WTC11 (cell line): ENCODE measurements at regions not wholly inside any gene's neighbourhood (a gene's known extent, or its start where the extent isn't known, plus 50 kb on each side); places are given as distances from the start of the nearest gene placed in this dataset.

ENCODE experiments used
- ATAC-seq: fragments of 200-7000 bp; cut with Tn5 transposase; 2 replicates; pipeline ENCODE4 v1.10.0; 2021; ENCODE audit warnings: mild to moderate bottlenecking, moderate library complexity
- CTCF ChIA-PET: fragments of 300-600 bp; sonication (Branson Sonifier 250); formaldehyde crosslinking; loops from one replicate; lab custom pipeline; 2021; ENCODE audit warnings: antibody characterized with exemption; lab: Charles Lee
- POLR2A ChIA-PET: fragments of 350-600 bp; sonication (Branson Sonifier 250); formaldehyde crosslinking; loops from one replicate; lab custom pipeline; 2021; ENCODE audit warnings: antibody characterized with exemption; lab: Charles Lee
- DNase-seq: peaks from one replicate; pipeline ENCODE4 v3.0.0; 2021; ENCODE audit warnings: low spot score
- H3K27ac Mint-ChIP-seq: 2 replicates; pipeline ENCODE4 v1.8.0; 2021; ENCODE audit warnings: mixed read lengths
- H3K27me3 Mint-ChIP-seq: 2 replicates; pipeline ENCODE4 v1.8.0; 2021; ENCODE audit warnings: low read depth, mild to moderate bottlenecking, moderate library complexity, mixed read lengths
- H3K36me3 Mint-ChIP-seq: 2 replicates; pipeline ENCODE4 v1.8.0; 2021; ENCODE audit warnings: mixed read lengths
- H3K4me1 Mint-ChIP-seq: 2 replicates; pipeline ENCODE4 v1.8.0; 2022; ENCODE audit warnings: mixed read lengths
- H3K4me3 Mint-ChIP-seq: 2 replicates; pipeline ENCODE4 v1.8.0; 2021; ENCODE audit warnings: mild to moderate bottlenecking, moderate library complexity, mixed read lengths
- H3K9me3 Mint-ChIP-seq: 2 replicates; pipeline ENCODE4 v1.8.0; 2021; ENCODE audit warnings: mixed read lengths
- ATF2 ChIP-seq: sonication (generic); formaldehyde crosslinking; IDR thresholded peaks from 2 replicates; pipeline ENCODE4 v1.8.1; 2022; ENCODE audit warnings: low read depth, missing genetic modification reagents, borderline replicate concordance
- CREM ChIP-seq: sonication (generic); formaldehyde crosslinking; IDR thresholded peaks from 2 replicates; pipeline ENCODE4 v1.8.1; 2022; ENCODE audit warnings: mild to moderate bottlenecking, missing genetic modification reagents, moderate library complexity
- CTCF ChIP-seq: fragments of 200-600 bp; IDR thresholded peaks from 2 replicates; pipeline ENCODE4 v1.8.0; 2022; ENCODE audit warnings: antibody characterized with exemption
- E2F4 ChIP-seq: sonication (generic); formaldehyde crosslinking; IDR thresholded peaks from 2 replicates; pipeline ENCODE4 v1.8.1; 2022; ENCODE audit warnings: low read depth, mild to moderate bottlenecking, moderate library complexity, missing genetic modification reagents, borderline replicate concordance
- ELF4 ChIP-seq: sonication (generic); formaldehyde crosslinking; IDR thresholded peaks from 2 replicates; pipeline ENCODE4 v1.8.1; 2022; ENCODE audit warnings: low read depth, mild to moderate bottlenecking, moderate library complexity, missing genetic modification reagents
- EMX1 ChIP-seq: fragments of 250-450 bp; sonication (Bioruptor Pico); IDR thresholded peaks from 2 replicates; pipeline ENCODE4 v1.8.0; 2021; ENCODE audit warnings: mild to moderate bottlenecking
- FOXJ3 ChIP-seq: sonication (generic); formaldehyde crosslinking; IDR thresholded peaks from 2 replicates; pipeline ENCODE4 v1.9.0; 2021; ENCODE audit warnings: missing genetic modification reagents, mild to moderate bottlenecking, borderline replicate concordance
- KAT7 ChIP-seq: sonication (generic); formaldehyde crosslinking; IDR thresholded peaks from 2 replicates; pipeline ENCODE4 v1.8.1; 2023; ENCODE audit warnings: missing genetic modification reagents, mild to moderate bottlenecking, borderline replicate concordance
- NR1H2 ChIP-seq: sonication (generic); formaldehyde crosslinking; IDR thresholded peaks from 2 replicates; pipeline ENCODE4 v1.9.0; 2021; ENCODE audit warnings: mild to moderate bottlenecking, moderate library complexity, missing genetic modification reagents
- OVOL2 ChIP-seq: fragments of 250-450 bp; sonication (Bioruptor Pico); IDR thresholded peaks from 2 replicates; pipeline ENCODE4 v1.9.0; 2021; ENCODE audit warnings: mild to moderate bottlenecking, borderline replicate concordance
- RELA ChIP-seq: sonication (generic); formaldehyde crosslinking; IDR thresholded peaks from 2 replicates; pipeline ENCODE4 v1.8.1; 2022; ENCODE audit warnings: missing genetic modification reagents, mild to moderate bottlenecking, borderline replicate concordance
- TCF7 ChIP-seq: sonication (generic); formaldehyde crosslinking; IDR thresholded peaks from 2 replicates; pipeline ENCODE4 v1.8.0; 2022; ENCODE audit warnings: mild to moderate bottlenecking, low read depth, missing genetic modification reagents, moderate library complexity
- ZNF219 ChIP-seq: sonication (generic); formaldehyde crosslinking; IDR thresholded peaks from 2 replicates; pipeline ENCODE4 v1.8.0; 2023; ENCODE audit warnings: missing genetic modification reagents, mild to moderate bottlenecking, borderline replicate concordance
- ZNF263 ChIP-seq: sonication (generic); formaldehyde crosslinking; IDR thresholded peaks from 2 replicates; pipeline ENCODE4 v1.8.1; 2022; ENCODE audit warnings: low read depth, mild to moderate bottlenecking, moderate library complexity, missing genetic modification reagents
- ZNF317 ChIP-seq: sonication (generic); formaldehyde crosslinking; IDR thresholded peaks from 2 replicates; pipeline ENCODE4 v1.8.1; 2023; ENCODE audit warnings: low read depth, mild to moderate bottlenecking, moderate library complexity, missing genetic modification reagents, borderline replicate concordance
- ZNF396 ChIP-seq: fragments of 250-450 bp; sonication (Bioruptor Pico); IDR thresholded peaks from 2 replicates; pipeline ENCODE4 v1.8.0; 2021; ENCODE audit warnings: mild to moderate bottlenecking, moderate library complexity, borderline replicate concordance
- ZSCAN18 ChIP-seq: fragments of 250-450 bp; sonication (Bioruptor Pico); IDR thresholded peaks from 2 replicates; pipeline ENCODE4 v2.1.2; 2022; ENCODE audit warnings: mild to moderate bottlenecking, moderate library complexity

GRCh38 chr1:219120624-219121544, 52.8 kb upstream of the LYPLAL1 start:
- ChIA-PET CTCF (no interaction called here), POLR2A (no interaction called here)
- TF ChIP-seq ATF2 (CRISPR knock-in tag) (no peak), EMX1 (CRISPR knock-in tag) (no peak), ZNF263 (CRISPR knock-in tag) (no peak), OVOL2 (CRISPR knock-in tag) (no peak), ZNF317 (CRISPR knock-in tag) (no peak), CREM (CRISPR knock-in tag) (no peak), ZNF219 (CRISPR knock-in tag) (no peak), FOXJ3 (CRISPR knock-in tag) (no peak), TCF7 (CRISPR knock-in tag) (no peak), KAT7 (CRISPR knock-in tag) (no peak), NR1H2 (CRISPR knock-in tag) (no peak), RELA (CRISPR knock-in tag) (no peak), ELF4 (CRISPR knock-in tag) (no peak)
- no peaks in the 10 kb centered on the region for H3K27me3 Mint-ChIP-seq
- no peak for ATAC-seq
- no peak for DNase-seq
- no peaks in the 10 kb centered on the region; the same call in 1 of the 2 replicates for H3K9me3 Mint-ChIP-seq
- H3K4me1 Mint-ChIP-seq, result peaks cover 11% of the 10 kb centered on the region
- H3K36me3 Mint-ChIP-seq, result no peaks in the 10 kb centered on the region
- H3K4me3 Mint-ChIP-seq, result no peak overlapping the region
- H3K27ac Mint-ChIP-seq, result no peak overlapping the region

DNA sequence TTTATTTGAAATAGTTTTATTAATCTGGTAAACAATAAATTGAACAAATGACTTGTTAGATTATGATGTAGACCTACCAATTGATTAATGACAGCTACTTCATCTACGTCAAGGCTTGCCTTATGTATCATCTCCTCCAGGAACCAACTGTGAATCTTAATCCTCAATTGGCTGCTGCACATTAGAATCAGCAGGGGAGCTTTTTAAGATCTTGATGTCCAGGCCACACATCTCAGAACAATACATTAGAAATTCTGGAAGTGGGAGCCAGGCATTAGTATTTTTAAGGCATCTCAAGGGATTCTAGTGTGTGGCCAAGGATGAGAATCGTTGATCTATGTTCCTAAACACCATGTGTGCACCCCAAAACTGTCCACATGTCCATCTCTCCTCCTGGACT, 52.0 kb upstream of the LYPLAL1 start:
- Mint-ChIP-seq H3K4me3 (no peak overlapping the region), H3K27ac (no peak overlapping the region), H3K4me1 (peaks cover 11% of the 10 kb centered on the region), H3K9me3 (no peaks in the 10 kb centered on the region), H3K27me3 (no peaks in the 10 kb centered on the region), H3K36me3 (no peaks in the 10 kb centered on the region)
- ChIA-PET CTCF (no interaction called here), POLR2A (no interaction called here)
- no peak for ATAC-seq
- DNase-seq, result no peak
- TF ChIP-seq E2F4 (CRISPR knock-in tag) (no peak), CTCF (no peak), ZSCAN18 (CRISPR knock-in tag) (no peak), ZNF219 (CRISPR knock-in tag) (no peak), ZNF396 (CRISPR knock-in tag) (no peak)
